NCI-H524 treated with DMSO at 0.1 percent for 48 hours (cell line): ENCODE measurements at regions not wholly inside any gene's neighbourhood (a gene's known extent, or its start where the extent isn't known, plus 50 kb on each side); places are given as distances from the start of the nearest gene placed in this dataset.
"Not testable (repeated sequence)": the region's sequence is repeated elsewhere in the genome, so short reads cannot be mapped to it uniquely, and the experiment has no call there.

Source experiments
- DNase-seq: peaks from one replicate; lab custom pipeline; 2025; lab: John Stamatoyannopoulos, UW

DNA sequence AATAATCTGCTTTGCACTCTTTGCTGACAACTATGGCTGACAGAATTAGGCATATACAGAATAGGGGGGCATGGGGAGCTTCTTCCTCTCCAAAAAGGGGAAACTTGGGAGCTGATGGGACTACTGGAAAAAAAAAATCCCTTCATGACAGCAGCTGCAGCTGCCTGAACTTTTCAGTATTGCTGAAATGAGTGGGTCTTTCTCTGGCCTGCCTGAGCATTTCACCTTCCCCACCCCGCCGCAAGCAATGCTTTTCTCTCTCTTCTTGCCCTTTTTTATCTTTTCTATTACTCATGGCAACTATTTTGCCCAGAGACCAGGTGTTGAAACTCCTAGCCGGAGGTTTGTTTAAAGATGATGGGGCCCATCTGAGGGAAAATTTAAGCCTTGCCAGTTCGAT is 244.9 kb downstream of the SEMA3D start:
- DNase-seq = no peak

DNA sequence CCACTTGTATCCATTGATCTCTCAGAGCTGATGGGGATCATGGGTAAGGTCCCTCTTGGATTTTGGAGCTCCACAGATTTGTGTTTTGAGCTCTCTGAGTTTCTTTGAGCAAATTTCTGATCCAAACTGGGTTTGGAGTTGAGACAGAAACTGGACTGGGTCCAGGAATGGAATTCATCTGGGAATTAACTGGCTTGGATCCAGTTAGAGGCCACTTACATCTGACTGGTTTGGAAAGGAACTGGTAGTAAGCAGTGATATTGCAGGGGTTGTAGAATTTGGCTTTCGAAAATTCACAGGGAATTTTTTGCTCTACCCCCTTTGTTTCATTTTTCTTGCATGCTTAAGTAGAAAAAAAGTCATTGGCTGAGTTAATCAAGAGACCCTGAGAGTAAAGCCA is 245.6 kb downstream of the SEMA3D start:
- DNase-seq = no peak

- DNase-seq = no peak
Observed at GRCh38 chr7:84939888-84940287, 247.0 kb downstream of the SEMA3D start.

DNA sequence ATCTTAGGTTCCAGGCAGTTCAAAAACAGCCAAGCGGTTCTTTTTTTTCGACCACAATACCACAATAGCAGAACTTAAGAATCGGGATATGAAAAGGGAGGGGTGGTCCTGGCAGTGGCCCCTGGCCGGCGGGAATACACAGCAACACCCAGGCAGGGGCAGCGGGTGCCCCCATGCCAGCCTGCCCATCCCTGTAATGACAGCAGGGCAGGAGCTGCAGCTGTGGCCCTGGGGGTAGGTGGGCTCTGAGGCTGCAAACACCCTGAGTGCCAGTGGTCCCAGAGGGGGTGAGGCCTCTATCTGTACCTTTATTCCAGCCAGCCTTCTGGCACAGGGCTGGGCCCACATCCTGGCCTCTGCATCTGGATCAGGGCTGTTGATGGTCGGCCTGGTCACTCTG is 247.4 kb downstream of the SEMA3D start:
- DNase-seq = no peak

- DNase-seq = no peak
Observed at GRCh38 chr7:84924353-84924752, 262.5 kb downstream of the SEMA3D start.

GRCh38 chr7:84923348-84923747 is 263.5 kb downstream of the SEMA3D start:
- DNase-seq = no peak

DNA sequence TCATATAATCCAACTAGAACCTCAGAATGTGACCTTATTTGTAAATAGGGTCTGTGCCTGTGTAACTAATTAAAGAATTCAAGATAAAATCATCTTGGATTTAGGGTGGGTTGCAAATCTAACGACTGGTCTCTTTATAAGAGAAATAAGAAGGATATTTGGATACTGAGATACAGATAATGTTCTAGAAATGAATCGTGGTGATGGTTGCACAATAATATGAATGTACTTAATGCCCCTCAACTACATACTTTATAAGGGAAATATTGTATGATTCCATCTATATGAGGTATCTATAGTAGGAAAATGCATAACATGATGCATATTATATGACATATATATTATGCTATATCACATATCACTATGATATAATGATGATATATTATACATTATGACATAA is 265.7 kb downstream of the SEMA3D start:
- no peak for DNase-seq

GRCh38 chr7:84916973-84917372 is 269.9 kb downstream of the SEMA3D start:
- not testable (repeated sequence) for DNase-seq

- no peak for DNase-seq
Observed at GRCh38 chr7:84916161-84916560, 270.7 kb downstream of the SEMA3D start.

GRCh38 chr7:84914598-84914997 is 272.3 kb downstream of the SEMA3D start:
- DNase-seq = no peak

GRCh38 chr7:84913731-84914130 is 273.1 kb downstream of the SEMA3D start:
- DNase-seq = no peak

- no peak for DNase-seq
Observed at GRCh38 chr7:84912993-84913635, 273.7 kb downstream of the SEMA3D start.

DNA sequence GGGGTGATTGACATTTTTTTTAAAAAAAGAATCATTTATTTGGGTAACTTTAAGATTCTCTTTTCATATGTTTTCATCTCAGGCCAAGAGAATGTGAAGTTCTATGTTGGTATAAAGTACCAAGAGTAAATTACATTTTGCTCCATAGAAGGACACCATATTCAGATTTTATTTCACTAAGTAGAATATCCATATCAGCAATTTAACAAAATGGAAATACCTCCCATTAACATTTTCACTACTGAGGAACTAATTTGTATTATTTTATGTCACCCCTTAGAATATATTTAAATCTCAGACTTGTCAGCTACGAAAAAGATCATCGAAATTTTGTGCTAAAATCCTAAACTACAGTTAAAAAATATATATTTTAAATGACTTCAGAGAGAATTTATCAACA is 274.3 kb downstream of the SEMA3D start:
- no peak for DNase-seq

- no peak for DNase-seq
Observed at GRCh38 chr7:84912018-84912417, 274.8 kb downstream of the SEMA3D start.

DNA sequence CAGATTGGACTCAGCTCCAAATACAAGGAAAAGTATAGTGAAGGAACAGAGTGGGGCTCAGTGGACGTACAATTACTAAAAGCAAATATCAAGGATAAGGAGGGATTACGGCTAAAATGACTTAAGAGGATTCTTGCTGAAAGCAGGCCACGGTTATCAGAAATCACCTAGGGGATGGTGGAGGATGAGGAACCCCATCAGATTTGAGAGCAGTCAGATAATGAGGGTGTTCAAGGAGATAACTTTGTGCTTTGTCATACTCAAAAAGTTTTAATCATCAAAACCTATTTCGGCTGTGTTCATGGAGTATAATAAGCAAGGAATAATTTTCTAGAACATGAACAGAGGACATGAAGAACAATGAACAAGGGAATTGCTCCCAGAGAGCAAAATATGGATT is 275.8 kb downstream of the SEMA3D start:
- DNase-seq = no peak

GRCh38 chr7:84910322-84910721 is 276.5 kb downstream of the SEMA3D start:
- DNase-seq = not testable (repeated sequence)

DNA sequence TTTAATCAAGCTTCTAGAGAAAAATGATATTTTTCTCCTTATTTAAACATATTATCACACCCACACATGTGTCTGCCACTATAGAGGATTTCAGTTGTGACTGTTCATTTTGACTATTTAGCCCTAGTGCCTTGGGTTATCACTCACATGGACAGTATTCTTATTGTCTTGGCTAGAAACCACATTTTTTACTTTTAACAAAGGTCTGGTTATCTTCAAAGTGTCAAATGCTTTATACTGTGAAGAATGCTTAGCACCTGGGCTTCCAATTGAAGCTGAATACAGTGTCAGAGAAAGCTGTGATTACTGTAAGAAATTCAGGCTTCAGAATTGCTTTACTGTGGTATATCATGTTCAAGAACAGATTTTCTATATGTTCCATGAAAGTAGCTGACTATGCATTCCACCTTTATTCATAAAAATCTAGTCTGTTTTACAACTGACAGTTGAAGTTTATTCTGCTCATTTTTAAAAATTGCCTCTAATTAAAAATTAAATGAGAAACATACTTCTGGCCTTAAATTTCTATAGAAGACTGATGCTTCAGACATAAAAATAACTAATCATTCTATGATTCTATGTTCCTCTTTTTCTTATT is 278.6 kb downstream of the SEMA3D start:
- no peak for DNase-seq

GRCh38 chr7:84906889-84907288 is 280.0 kb downstream of the SEMA3D start:
- no peak for DNase-seq

DNA sequence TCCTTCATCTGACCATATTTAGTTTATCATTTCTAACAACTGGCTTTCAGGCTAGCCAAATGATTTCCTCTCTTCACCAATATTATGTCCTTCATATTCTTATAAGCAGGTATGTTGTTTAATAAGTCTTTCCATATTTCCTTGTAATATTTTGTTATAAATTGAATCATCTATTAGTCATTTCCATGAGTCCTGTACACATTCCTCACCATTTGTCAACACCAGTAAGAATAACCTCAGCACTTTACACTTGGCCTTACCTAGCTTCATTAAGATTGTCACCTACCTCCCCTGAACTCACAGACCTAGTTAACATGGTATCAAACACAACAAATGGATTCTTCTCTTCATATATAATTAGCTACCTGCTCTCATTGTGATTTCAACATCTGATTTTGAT is 282.3 kb downstream of the SEMA3D start:
- DNase-seq = no peak

- DNase-seq = no peak
Observed at GRCh38 chr7:84901366-84901765, 285.5 kb downstream of the SEMA3D start.

DNA sequence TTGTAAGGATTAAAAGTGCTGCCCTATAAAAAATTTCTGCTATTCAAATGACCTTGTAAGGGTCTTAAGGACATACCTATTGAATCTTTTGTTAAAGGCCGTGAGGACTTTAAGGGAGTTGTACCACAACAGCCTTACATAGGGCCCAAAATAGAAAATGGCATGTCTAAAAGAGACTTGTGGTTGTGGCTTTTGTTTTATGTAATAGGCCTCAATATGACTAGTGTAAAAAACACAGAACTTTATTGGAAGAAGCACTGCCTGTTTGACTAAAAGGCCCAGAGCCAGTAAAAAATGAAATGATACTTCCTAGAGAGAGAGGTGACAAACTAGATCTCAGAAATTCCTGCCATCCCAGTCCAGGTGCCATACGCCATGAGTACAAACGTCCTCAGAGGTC is 286.6 kb downstream of the SEMA3D start:
- no peak for DNase-seq

DNA sequence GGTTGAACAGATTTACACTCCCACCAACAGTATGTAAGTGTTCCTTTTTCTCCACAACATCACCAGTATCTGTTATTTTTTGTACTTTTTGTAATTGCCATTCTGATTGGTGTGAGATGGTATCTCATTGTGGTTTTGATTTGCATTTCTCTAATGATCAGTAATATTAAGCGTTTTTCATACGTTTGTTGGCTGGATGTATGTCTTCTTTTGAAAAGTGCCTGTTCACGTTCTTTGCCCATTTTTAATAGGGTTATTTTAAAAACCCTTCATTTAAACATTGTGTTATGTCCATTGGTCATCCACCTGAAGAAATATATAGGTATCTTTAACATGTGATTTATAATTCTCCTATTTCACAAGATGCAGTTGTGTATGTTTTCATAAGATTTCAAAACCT is 291.3 kb downstream of the SEMA3D start:
- DNase-seq = no peak

DNA sequence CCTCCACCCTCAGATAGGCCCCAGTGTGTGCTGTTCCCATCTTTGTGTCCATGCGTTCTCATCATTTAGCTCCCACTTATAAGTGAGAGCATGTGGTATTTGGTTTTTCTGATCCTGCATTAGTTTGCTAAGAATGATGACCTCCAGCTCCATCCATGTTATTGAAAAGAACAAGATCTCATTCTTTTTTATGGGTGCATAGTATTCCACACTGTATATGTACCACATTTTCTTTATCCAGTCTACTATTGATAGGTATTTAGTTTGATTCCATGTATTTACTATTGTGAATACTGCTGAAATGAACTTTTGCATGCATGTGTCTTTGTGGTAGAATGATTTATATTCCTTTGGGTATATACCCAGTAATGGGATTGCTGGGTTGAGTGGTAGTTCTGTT is 303.3 kb downstream of the SEMA3D start:
- DNase-seq = not testable (repeated sequence)

DNA sequence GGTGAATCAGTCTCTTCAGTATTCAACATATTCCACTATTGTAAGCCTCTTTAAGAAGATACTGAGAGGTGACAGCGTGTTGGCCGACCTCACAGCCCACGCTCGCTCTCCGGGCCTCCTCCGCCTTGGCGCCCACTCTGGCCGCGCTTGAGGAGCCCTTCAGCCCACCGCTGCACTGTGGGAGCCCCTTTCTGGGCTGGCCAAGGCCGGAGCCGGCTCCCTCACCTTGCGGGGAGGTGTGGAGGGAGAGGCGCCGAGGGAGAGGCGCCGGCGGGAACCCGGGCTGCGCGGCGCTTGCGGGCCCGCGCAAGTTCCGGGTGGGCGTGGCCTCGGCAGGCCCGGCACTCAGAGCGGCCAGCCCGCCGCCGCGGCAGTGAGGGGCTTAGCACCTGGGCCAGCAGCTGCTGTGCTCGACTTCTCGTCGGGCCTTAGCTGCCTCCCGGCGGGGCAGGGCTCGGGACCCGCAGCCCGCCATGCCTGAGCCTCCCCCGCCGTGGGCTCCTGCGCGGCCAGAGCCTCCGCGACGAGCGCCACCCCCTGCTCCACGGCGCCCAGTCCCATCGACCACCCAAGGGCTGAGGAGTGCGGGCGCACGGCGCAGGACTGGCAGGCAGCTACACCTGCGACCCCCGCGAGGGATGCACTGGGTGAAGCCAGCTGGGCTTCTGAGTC is 306.4 kb downstream of the SEMA3D start:
- not testable (repeated sequence) for DNase-seq
